ENCODE measurements at regions not wholly inside any gene's neighbourhood (a gene's known extent, or its start where the extent isn't known, plus 50 kb on each side); places are given as distances from the start of the nearest gene placed in this dataset.

DNA sequence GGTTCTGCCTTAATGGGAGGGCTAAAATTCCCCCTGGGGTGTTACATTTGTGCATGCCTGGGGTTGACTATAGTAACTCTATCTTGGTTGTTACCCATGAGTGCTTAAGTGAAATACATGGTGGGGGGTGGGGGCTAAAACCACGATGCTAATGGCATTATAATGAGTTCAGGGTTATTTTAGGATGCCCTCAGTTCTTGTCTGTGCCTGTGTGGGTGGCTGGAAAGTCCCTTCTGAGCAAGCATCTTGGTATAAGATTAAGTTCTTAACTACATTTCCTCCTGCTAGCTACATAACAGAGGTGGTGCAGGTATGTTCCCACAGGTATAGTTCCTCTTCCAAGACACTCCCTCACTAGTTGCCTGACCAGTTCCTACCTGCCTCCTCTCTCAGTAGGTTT, 822.3 kb downstream of the LRFN5 start:
- peak; percentile 24 for DNase-seq

DNA sequence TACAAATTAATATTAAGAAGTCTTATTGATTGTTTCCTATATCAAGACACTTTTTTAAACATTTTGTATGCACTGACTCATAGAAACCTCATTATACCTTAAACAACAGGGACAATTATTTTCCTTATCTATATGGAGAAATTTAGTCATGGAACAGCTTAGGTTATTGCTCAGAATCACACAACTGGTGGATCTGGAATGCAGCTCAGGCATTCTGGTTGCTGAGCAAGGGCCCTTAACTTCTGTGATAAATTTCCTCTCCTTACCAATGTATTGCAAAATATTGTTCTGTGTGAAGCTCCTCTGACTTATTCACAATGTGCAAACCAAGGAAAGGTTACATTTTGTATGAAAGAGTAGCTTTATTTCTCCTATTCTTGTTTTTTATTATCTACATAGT, 817.8 kb downstream of the LRFN5 start:
- DNase-seq, result no peak

GRCh38 chr14:42421377-42422078, 814.9 kb downstream of the LRFN5 start:
- DNase-seq, result no peak

DNA sequence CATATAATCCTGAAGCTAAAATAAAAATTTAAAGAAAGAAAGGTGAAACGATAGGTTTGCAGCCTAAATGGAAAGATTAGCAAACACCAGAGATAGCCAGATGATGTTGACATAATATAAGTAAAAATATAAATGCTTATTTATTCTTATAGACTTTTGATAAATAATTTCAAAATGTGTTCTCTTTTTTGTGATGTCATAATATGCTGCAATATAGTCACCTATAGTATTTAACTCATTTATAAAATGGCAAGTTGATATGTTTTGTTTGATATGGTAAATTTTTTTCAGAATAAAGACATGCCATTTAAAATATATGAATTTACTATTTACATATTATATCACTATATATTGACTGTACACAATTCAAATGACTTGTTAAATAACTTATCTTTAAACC, 813.4 kb downstream of the LRFN5 start:
- DNase-seq, result no peak

GRCh38 chr14:42407153-42407552, 800.5 kb downstream of the LRFN5 start:
- DNase-seq, result no peak

DNA sequence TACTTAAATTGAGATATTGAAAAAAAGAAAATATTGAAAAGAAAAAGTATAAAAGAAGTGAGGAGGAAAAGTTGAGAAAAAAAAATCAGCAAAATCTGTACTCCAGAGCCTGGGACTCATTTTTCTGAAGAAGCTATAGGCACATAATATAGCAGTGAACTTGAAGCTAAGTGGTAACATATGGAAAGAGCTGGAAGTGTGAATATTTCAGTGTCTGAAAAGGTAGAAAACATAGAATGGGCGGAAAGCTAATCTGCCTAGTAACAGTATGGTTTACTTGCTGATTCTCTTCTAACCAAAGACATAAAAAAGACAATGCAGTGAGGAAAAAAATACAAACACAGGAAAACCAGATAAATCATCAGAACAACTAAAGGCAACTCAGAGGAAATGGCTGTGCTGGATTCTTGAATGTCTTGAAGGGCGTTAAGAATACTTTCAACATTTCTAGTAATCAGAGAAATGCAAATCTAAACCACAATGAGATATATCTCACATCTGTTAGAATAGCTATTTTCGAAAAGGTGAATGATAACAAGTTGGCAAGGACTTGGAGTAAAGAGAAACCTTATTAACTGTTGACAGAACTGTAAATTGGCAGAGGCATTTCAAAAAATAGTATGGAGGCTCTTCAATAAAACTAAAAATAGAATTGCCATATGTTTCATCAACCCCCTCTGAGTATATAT, 784.6 kb downstream of the LRFN5 start:
- DNase-seq, result no peak

- DNase-seq, result no peak
Measured at GRCh38 chr14:42378880-42379279, 772.2 kb downstream of the LRFN5 start.

DNA sequence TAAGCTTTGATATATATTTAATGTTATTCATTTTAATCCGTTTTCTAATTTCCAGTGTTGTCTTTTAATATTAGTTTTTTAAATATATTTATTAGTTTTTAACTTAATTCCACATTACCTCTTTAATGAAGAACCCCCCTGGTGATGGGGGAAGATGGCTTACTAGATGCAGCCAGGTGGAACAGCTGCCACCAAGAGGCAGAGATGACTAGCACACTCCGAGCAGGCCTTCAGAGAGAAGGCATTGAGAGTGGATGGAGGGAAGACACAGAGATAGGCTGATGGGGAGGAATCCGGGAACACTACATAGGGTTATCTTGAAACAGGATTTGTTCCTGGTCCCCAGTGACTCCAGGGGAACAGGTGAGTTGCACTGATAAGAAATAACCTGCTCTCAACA, 771.6 kb downstream of the LRFN5 start:
- DNase-seq, result no peak

- no peak for DNase-seq
Measured at GRCh38 chr14:42374332-42374731, 767.7 kb downstream of the LRFN5 start.

- DNase-seq, result no peak
Measured at GRCh38 chr14:42370056-42370455, 763.4 kb downstream of the LRFN5 start.

DNA sequence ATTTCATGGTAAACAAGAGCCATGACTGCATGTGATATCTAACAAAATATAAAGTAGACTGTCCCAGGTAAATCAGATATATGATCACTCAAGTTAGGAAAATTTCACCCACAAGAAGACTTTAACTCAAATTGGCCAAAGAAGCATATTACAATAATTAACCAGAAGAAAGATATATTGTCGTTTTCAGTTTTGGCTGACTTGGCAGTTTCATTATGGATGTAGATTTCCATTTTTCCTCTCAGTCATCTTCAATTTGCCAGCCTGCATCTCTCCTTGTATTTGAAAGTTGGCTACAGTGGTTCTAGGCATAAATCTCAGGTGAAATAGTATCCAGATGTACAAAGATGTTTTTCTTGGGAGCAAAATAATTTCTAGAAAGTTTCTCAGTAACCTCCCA, 761.6 kb downstream of the LRFN5 start:
- no peak for DNase-seq

- DNase-seq, result no peak
Measured at GRCh38 chr14:42353315-42353714, 746.6 kb downstream of the LRFN5 start.

DNA sequence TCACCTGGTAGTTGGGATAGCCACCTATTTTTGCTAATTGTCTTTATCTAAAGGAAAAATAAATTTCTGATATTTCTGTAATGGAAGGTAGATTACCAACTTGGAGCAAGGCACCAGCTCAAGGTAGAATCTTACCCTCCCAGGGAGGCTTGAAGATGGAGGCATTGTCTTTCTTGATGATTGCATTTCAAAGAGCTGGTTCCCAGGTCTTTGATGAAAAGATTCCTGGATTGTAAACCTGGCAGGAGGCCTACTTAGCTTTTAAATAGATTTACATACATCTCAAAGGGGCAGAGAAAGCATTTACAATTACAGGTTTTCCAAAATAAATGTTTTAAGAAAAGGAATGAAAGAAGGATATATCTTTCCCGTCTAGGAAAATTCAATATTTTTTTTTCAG, 729.2 kb downstream of the LRFN5 start:
- no peak for DNase-seq

GRCh38 chr14:42334931-42335330, 728.3 kb downstream of the LRFN5 start:
- DNase-seq, result no peak

- no peak for DNase-seq
Measured at GRCh38 chr14:42323426-42323825, 716.8 kb downstream of the LRFN5 start.

DNA sequence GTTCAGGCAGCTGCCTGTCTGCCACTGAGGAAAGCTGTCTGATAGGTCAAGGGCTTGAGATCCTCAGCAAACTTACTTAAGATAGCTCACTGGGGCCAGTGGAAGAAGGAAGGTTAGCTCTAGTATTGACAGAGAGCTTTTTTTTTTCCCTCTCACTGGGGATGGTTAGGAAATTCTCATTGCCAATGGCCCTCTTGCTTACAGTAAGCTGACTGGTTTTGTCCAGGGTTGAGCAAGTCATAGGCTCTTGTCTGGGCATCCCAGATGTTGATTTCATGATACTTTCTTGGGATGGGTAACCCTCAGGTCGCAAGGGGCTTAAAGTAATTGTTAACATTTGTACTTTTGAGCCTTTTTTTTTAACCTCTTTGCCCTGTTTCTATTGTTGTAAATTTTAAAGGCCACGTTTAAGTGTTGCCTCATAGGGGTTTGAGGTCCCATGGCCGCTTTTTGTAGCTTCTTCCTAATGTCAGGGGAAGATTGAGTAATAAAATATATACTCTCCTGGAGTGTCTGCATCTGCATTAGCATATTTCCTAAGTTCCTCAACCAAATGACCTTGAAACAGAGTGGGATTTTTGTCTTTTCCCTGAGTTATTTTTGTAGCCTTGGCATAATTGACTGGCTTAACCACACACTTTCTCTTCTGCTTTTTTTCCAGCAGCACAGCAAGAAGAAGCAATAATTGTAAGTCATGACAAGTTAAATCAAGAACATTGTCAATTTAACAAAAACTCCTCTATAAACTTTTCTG, 716.0 kb downstream of the LRFN5 start:
- no peak for DNase-seq

DNA sequence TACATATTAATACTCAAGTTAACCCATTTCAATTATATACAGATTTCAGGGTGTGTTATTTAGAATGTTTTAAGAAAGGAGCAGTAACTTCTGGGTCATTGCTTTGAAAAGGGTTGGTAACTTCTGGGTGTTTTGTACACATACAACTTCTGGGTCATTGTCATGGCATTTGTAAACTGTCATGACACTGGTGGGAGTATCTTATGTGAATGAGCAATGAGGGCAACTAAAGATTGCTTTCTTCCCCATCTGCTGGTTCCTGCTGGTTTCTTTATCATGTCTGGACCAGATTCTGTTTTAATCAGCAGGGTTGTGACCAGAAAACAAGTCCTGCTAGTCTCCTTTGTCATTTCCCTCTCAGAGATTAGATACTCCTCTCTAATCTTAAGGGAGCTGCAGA, 713.3 kb downstream of the LRFN5 start:
- no peak for DNase-seq

- no peak for DNase-seq
Measured at GRCh38 chr14:42316693-42317092, 710.0 kb downstream of the LRFN5 start.

GRCh38 chr14:42311876-42312275, 705.2 kb downstream of the LRFN5 start:
- DNase-seq, result no peak

DNA sequence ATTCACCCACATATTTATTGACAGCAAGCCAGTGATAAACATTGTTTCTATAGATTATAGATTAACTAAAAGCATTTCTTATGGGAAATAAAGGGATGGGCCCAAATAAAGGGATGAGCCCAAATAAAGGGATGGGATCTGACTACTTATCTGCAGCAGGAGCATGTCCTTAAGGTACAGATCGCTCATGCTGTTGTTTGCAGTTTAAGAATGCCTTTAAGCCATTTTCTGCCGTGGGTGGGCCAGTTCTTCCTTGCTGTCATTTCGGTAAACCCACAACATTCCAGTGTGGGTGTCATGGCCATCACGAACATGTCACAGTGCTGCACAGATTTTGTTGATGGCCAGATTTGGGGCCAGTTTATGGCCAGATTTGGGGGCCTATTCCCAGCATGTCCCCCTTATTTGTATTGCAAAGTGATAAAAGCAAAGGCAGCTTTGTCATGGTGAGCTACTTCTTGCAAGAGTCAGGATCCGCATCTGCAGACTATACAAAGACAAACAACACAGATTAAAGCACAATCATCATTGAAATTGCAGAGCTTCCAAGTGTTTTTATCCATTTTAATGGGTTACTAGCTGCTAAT, 700.7 kb downstream of the LRFN5 start:
- no peak for DNase-seq

DNA sequence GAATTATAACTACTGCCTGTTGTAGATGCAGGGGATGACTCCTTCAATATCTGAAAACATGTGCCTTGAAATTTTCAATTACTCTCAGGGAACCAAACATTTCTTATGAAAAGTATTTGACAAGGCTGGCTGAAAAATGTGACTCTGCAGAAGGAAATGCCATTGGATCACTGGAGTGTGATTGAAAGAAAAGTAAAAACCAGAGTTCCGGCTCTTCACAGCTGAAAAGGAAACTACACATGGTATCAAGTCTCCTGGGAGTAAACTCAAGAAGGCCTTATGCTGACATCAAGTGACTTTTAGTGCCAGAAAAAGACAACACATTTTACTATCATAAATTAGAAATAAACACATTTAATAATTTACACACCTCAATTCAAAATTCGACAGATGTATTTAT, 693.0 kb downstream of the LRFN5 start:
- DNase-seq, result no peak

GRCh38 chr14:42293180-42293579, 686.5 kb downstream of the LRFN5 start:
- no peak for DNase-seq

DNA sequence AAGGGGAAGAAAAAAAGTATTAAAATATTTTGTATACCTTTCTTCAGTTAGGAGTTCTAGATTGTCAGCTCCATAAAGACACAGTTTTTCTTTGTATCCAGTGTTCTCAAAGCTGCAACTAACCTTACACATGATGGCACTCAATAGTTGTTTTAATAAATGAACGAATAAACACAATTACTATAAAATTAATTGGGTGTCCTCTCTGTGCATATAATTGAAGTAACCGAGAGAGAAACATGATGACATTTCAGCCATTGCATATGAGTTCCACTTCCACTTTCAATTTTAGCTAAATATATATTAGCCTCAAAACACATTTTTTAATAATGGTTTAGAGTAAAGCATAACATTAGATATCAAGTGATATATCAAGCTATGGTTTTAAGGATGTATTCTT, 671.2 kb downstream of the LRFN5 start:
- DNase-seq, result no peak

DNA sequence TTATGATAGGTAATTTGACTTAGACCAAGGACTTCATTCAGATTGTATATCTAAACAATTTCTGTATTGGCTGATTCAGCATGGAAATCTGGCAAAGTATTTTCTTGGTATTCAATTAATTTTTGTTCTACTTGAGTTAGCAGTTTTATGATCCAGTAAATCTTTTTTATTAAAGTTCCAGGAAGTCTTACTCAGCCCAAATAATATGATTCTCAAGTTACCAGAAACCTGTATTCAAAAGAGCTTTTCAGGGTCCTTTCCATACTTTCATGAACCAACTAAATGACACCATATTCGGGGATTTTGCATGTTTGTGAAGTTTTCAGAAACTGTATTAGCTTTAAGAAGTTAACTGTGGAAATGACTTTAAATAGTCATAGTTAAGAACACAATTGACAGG, 662.6 kb downstream of the LRFN5 start:
- DNase-seq, result no peak

All from CD4-positive, alpha-beta T cell treated with Interferon gamma for 1 hour (primary cell).